ENCODE measurements at regions not wholly inside any gene's neighbourhood (a gene's known extent, or its start where the extent isn't known, plus 50 kb on each side); places are given as distances from the start of the nearest gene placed in this dataset.

DNA sequence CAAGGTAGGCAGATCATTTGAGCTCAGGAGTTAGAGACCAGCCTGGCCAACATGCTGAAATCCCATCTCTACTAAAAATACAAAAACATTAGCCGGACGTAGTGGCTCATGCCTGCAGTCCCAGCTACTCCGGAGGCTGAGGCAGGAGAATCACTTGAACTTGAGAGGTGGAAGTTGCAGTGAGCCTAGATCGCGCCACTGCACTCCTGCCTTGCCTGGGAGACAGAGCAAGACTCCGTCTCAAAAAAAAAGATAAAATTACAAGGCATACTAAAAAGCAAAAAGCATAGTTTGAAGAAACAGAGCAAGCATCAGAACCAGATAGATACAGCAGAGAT lies 61.2 kb upstream of the CDC42BPA start:
- TF ChIP-seq, protein P1, sequence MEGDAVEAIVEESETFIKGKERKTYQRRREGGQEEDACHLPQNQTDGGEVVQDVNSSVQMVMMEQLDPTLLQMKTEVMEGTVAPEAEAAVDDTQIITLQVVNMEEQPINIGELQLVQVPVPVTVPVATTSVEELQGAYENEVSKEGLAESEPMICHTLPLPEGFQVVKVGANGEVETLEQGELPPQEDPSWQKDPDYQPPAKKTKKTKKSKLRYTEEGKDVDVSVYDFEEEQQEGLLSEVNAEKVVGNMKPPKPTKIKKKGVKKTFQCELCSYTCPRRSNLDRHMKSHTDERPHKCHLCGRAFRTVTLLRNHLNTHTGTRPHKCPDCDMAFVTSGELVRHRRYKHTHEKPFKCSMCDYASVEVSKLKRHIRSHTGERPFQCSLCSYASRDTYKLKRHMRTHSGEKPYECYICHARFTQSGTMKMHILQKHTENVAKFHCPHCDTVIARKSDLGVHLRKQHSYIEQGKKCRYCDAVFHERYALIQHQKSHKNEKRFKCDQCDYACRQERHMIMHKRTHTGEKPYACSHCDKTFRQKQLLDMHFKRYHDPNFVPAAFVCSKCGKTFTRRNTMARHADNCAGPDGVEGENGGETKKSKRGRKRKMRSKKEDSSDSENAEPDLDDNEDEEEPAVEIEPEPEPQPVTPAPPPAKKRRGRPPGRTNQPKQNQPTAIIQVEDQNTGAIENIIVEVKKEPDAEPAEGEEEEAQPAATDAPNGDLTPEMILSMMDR (IDR thresholded peaks at IDR 0.05): no peak
- TF ChIP-seq ZFX (IDR thresholded peaks at IDR 0.05; ENCODE audit: borderline replicate concordance): no peak
